Muscle of back (tissue), 3 donors: ENCODE measurements at regions not wholly inside any gene's neighbourhood (a gene's known extent, or its start where the extent isn't known, plus 50 kb on each side); places are given as distances from the start of the nearest gene placed in this dataset.
A peak's percentile ranks its signal among the peaks of the same experiment; 100 is the strongest.

Experiments
- DNase-seq, 3 donors: peaks; one replicate each; pipeline versions ENCODE4 v3.0.0 to v3.0.0-alpha.2; 2013

DNA sequence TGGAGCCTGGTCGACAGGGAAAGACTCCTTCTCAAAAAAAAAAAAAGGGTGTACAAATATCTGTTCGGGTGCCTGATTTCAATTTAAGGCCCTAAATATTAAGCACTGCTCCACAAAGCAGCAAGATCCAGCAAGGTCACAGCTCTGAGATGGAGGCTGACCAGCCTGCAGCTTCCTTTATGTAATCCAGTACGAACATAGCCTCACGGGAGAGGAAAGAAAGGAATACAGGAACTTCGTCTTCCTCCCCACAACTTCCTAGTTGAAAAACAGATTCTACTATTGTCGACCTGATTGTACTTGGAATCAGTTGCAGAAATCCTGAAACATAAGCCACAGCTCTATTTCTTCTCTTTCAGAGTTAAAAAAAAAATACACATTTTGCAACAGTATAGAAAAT lies 53.5 kb upstream of the TBC1D9 start:
- peak in 1 of 3 donors; percentile 42 for DNase-seq

- no peak for DNase-seq
These were observed 52.1 kb upstream of the TBC1D9 start for GRCh38 chr4:140808256-140808655.

GRCh38 chr4:140807491-140808252 lies 51.5 kb upstream of the TBC1D9 start:
- peak; percentile 29 to 73 (median 35) for DNase-seq

- DNase-seq, result no peak
These were observed 50.0 kb upstream of the TBC1D9 start for GRCh38 chr4:140806163-140806562.
